ENCODE measurements at regions not wholly inside any gene's neighbourhood (a gene's known extent, or its start where the extent isn't known, plus 50 kb on each side); places are given as distances from the start of the nearest gene placed in this dataset.
"Not testable (repeated sequence)": the region's sequence is repeated elsewhere in the genome, so short reads cannot be mapped to it uniquely, and the experiment has no call there.

- FAIRE-seq = no peak
These were observed 333.3 kb upstream of the CNR1 start for GRCh38 chr6:88499436-88499835.

GRCh38 chr6:88497403-88497802, 331.3 kb upstream of the CNR1 start:
- FAIRE-seq = not testable (repeated sequence)

GRCh38 chr6:88494401-88495140, 328.4 kb upstream of the CNR1 start:
- no peak for FAIRE-seq

- FAIRE-seq = no peak
These were observed 327.6 kb upstream of the CNR1 start for GRCh38 chr6:88493717-88494116.

- FAIRE-seq = no peak
These were observed 326.7 kb upstream of the CNR1 start for GRCh38 chr6:88492824-88493223.

- FAIRE-seq = no peak
These were observed 326.1 kb upstream of the CNR1 start for GRCh38 chr6:88492241-88492640.

GRCh38 chr6:88491266-88491880, 325.2 kb upstream of the CNR1 start:
- no peak for FAIRE-seq

GRCh38 chr6:88490908-88491264, 324.7 kb upstream of the CNR1 start:
- no peak for FAIRE-seq

GRCh38 chr6:88490195-88490907, 324.2 kb upstream of the CNR1 start:
- no peak for FAIRE-seq

GRCh38 chr6:88483424-88483823, 317.3 kb upstream of the CNR1 start:
- FAIRE-seq = no peak

- no peak for FAIRE-seq
These were observed 316.3 kb upstream of the CNR1 start for GRCh38 chr6:88482465-88482864.

GRCh38 chr6:88481519-88481918, 315.4 kb upstream of the CNR1 start:
- FAIRE-seq = no peak

- FAIRE-seq = no peak
These were observed 314.7 kb upstream of the CNR1 start for GRCh38 chr6:88480816-88481215.

GRCh38 chr6:88477413-88477812, 311.3 kb upstream of the CNR1 start:
- FAIRE-seq = no peak

GRCh38 chr6:88476388-88476787, 310.2 kb upstream of the CNR1 start:
- FAIRE-seq = no peak

GRCh38 chr6:88474720-88475119, 308.6 kb upstream of the CNR1 start:
- no peak for FAIRE-seq

GRCh38 chr6:88473589-88473988, 307.4 kb upstream of the CNR1 start:
- FAIRE-seq = no peak

GRCh38 chr6:88472851-88473525, 306.8 kb upstream of the CNR1 start:
- no peak for FAIRE-seq

GRCh38 chr6:88459643-88460042, 293.5 kb upstream of the CNR1 start:
- no peak for FAIRE-seq

GRCh38 chr6:88459189-88459588, 293.0 kb upstream of the CNR1 start:
- no peak for FAIRE-seq

GRCh38 chr6:88458662-88459061, 292.5 kb upstream of the CNR1 start:
- FAIRE-seq = no peak

GRCh38 chr6:88456221-88456859, 290.2 kb upstream of the CNR1 start:
- no peak for FAIRE-seq

- FAIRE-seq = no peak
These were observed 289.2 kb upstream of the CNR1 start for GRCh38 chr6:88455317-88455716.

Measured in colon (tissue), 2 donors.